ENCODE measurements at regions not wholly inside any gene's neighbourhood (a gene's known extent, or its start where the extent isn't known, plus 50 kb on each side); places are given as distances from the start of the nearest gene placed in this dataset.
"Not testable (repeated sequence)": the region's sequence is repeated elsewhere in the genome, so short reads cannot be mapped to it uniquely, and the experiment has no call there.

DNA sequence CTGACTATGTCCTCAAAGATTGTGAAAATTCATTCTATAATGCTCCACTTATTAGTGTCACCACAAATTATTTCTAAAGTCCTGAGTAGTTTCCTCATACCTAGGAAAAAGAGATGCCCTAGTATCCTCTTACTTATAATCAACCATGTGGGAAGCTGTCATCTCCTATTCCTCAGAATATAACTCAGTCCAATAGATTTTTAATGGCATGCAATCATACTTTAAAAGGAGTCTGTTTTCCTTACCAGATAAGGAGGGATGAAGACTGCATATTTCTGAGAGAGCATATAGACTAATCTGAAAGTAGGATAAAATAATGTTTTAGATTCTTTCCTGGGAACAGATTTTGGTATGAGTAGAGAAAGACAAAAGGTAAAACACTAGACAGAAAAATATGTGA is 727.7 kb upstream of the GRM3 start:
- Mint-ChIP-seq H3K4me1 (ENCODE audit: low read depth) (no peaks in the 10 kb centered on the region), H3K36me3 (ENCODE audit: low read depth) (no peaks in the 10 kb centered on the region), H3K27me3 (no peaks in the 10 kb centered on the region), H3K27ac (no peak overlapping the region), H3K9me3 (peaks cover 16% of the 10 kb centered on the region), H3K4me3 (no peak overlapping the region)
- intact Hi-C loops (cut with micrococcal nuclease), result no loop called here

DNA sequence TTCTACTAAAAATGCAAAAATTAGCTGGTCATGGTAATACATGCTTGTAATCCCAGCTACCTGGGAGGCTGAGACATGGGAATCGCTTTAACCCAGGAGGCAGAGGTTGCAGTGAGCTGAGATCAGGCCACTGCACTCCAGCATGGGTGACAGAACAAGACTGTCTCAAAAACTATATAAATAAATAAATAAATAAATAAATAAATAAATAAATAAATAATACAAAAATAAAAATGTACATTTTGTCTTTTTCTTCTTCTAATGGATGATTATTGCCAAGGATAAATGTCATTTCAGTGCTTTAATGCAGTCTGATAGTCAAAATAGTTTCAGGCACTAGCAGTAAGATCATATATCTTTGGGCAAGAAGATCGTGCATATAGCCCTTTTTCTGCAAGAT is 727.6 kb upstream of the SEMA3D start:
- H3K36me3 Mint-ChIP-seq (ENCODE audit: low read depth), result no peaks in the 10 kb centered on the region
- H3K27ac Mint-ChIP-seq, result no peak overlapping the region
- H3K9me3 Mint-ChIP-seq, result peaks cover 24% of the 10 kb centered on the region
- H3K27me3 Mint-ChIP-seq, result no peaks in the 10 kb centered on the region
- H3K4me3 Mint-ChIP-seq, result no peak overlapping the region
- intact Hi-C loops (cut with micrococcal nuclease), result no loop called here
- no peaks in the 10 kb centered on the region for H3K4me1 Mint-ChIP-seq (ENCODE audit: low read depth)

DNA sequence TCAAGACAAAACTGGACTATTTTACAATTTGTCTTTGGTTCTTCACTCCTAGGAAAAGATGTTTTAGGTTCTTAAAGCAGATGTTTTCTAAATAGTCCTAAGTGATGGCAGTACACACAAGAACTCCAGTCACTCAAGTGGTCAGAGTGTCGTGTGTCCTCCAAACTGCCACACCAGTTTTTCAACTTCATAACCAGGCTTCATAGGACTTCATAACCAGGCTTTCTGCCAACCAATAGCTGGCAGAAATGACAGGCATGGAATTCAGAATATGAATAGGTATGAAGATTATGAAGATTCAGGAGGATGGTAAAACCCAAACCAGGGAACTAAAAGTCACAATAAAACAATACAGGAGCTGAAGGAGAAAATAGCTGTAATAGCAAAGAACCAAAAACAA is 721.2 kb upstream of the SEMA3D start:
- Mint-ChIP-seq H3K4me1 (ENCODE audit: low read depth) (no peaks in the 10 kb centered on the region), H3K36me3 (ENCODE audit: low read depth) (no peaks in the 10 kb centered on the region), H3K27me3 (no peaks in the 10 kb centered on the region), H3K27ac (no peak overlapping the region), H3K4me3 (no peak overlapping the region), H3K9me3 (peaks cover 27% of the 10 kb centered on the region)
- intact Hi-C loops (cut with micrococcal nuclease), result no loop called here

DNA sequence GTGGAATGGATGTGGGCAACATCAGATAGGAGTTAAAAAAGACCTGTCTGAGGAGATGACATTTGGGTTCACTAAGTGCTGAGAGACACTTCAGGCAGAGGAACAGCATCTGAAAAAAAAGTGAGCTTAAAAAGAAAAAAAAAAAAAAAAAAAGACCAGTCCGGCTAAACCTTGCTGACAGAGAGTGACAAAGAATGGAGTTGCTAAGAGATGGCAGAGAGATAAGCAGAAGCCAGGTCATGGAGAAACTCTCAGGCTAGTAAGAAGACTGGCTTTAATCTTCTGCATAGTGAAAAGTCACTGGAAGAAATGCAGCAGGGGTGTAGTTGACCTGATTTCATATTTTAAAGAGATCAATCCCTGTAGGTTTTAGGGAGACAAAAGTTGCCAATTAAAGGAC is 711.1 kb upstream of the SEMA3D start:
- Mint-ChIP-seq H3K27me3 (no peaks in the 10 kb centered on the region), H3K27ac (no peak overlapping the region), H3K4me3 (no peak overlapping the region), H3K9me3 (no peaks in the 10 kb centered on the region), H3K36me3 (ENCODE audit: low read depth) (no peaks in the 10 kb centered on the region), H3K4me1 (ENCODE audit: low read depth) (no peaks in the 10 kb centered on the region)
- intact Hi-C loops (cut with micrococcal nuclease), result no loop called here

DNA sequence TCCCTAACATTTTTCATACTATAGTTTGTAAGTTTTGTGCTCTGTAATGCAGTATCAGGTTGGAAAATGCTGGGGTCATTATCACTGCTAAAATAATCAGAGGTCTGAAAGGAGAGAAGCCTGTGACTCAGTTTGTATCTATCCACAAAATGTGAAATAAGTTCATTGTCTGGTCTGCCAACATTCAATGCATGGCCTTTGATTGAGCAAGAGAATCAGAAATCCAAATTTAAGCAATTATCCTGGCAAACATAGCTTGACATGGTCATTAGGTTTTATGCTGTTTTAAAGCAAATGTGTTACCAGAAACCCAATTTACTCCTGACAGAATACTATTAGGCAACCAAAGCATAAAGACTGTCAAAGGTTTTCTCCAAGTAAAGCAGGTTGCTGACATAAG is 709.7 kb upstream of the SEMA3D start:
- Mint-ChIP-seq H3K27me3 (no peaks in the 10 kb centered on the region), H3K9me3 (no peaks in the 10 kb centered on the region), H3K36me3 (ENCODE audit: low read depth) (no peaks in the 10 kb centered on the region), H3K27ac (no peak overlapping the region), H3K4me3 (no peak overlapping the region), H3K4me1 (ENCODE audit: low read depth) (no peaks in the 10 kb centered on the region)
- intact Hi-C loops (cut with micrococcal nuclease), result no loop called here

DNA sequence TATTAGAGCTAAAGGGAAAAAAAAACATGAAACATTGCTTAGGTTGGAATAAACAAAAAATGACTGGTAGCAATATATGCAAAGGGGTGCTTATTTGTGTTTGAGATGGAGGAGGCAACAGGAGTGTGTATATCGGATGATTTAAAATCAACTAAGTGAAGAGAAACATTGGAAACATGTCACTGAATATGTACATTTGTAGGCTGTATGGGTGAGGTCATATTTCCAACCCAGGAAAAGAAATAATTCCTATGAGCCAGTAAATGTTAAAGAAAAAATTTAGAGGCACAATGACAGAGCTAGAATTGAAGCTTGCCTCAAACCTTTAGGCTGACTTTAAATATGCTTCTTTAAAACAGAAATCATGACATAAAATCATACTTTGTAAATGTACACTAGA is 709.0 kb upstream of the SEMA3D start:
- no peaks in the 10 kb centered on the region for H3K4me1 Mint-ChIP-seq (ENCODE audit: low read depth)
- H3K36me3 Mint-ChIP-seq (ENCODE audit: low read depth), result no peaks in the 10 kb centered on the region
- H3K27me3 Mint-ChIP-seq, result no peaks in the 10 kb centered on the region
- intact Hi-C loops (cut with micrococcal nuclease), result no loop called here
- H3K4me3 Mint-ChIP-seq, result no peak overlapping the region
- H3K27ac Mint-ChIP-seq, result no peak overlapping the region
- H3K9me3 Mint-ChIP-seq, result no peaks in the 10 kb centered on the region

DNA sequence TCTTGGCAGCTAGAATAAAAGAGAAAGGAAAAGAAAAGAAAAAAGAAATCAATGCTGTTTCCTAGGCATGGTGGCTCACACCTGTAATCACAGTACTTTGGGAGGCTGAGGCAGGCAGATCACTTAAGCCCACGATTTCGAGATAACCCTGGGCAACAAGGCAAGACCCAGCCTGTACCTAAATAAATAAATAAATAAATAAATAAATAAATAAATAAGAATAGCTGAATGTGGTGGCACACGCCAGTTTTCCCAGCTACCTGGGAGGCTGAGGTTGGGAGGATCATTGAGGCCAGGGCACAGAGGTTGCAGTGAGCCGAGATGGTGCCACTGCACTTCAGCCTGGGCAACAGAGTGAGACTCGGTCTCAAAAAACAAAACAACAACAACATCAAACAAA is 705.0 kb upstream of the SEMA3D start:
- intact Hi-C loops (cut with micrococcal nuclease); H3K27me3 Mint-ChIP-seq; H3K36me3 Mint-ChIP-seq (ENCODE audit: low read depth); H3K4me1 Mint-ChIP-seq (ENCODE audit: low read depth); H3K4me3 Mint-ChIP-seq; H3K9me3 Mint-ChIP-seq; H3K27ac Mint-ChIP-seq: not testable (repeated sequence)

DNA sequence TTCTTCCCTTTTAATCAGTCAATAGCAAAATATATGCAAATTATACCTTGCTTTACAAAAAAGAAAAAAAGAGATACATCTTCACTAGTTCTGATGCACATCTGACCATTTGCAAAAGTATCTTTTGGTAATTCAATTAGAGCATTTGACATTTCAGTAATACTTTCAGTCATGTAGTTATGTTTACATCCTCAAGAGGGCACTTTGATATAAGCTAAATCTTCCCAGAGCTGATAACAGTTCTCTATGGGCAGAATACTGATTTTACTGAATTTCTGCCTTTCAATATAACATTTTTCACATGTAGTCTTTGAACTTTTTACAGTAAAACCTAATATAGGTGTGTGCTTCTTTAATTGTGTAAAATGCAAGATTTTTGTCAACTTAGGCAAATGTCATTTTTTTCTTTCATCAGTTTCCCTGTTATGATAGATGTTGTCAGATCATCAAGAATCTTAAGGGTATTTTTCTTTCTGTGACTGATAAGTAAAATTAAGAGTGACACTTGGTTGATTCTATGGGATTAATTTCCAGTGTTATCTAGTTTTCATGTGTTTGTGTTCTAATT is 703.5 kb upstream of the SEMA3D start:
- no peaks in the 10 kb centered on the region for H3K9me3 Mint-ChIP-seq
- no peaks in the 10 kb centered on the region for H3K4me1 Mint-ChIP-seq (ENCODE audit: low read depth)
- H3K27ac Mint-ChIP-seq, result no peak overlapping the region
- H3K4me3 Mint-ChIP-seq, result no peak overlapping the region
- intact Hi-C loops (cut with micrococcal nuclease), result no loop called here
- no peaks in the 10 kb centered on the region for H3K27me3 Mint-ChIP-seq
- no peaks in the 10 kb centered on the region for H3K36me3 Mint-ChIP-seq (ENCODE audit: low read depth)

DNA sequence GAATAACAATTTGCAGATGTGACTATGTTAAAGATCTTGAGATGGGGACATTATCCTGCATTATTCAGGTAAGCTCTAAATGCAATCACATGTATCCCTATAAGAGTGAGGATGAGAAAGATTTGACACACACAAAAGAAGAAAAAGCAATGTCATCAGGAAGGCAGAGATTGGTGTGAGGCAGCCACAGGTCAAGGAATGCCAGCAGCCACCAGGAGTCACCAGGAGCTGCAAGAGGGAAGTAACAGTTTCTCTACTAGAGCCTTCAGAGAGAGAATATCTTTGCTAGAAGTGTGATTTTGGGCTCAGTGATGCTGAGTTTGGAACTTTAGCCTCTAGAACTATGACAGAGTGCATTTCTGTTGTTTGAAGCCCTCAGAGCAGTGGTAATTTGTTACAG is 700.3 kb upstream of the SEMA3D start:
- H3K36me3 Mint-ChIP-seq (ENCODE audit: low read depth), result no peaks in the 10 kb centered on the region

DNA sequence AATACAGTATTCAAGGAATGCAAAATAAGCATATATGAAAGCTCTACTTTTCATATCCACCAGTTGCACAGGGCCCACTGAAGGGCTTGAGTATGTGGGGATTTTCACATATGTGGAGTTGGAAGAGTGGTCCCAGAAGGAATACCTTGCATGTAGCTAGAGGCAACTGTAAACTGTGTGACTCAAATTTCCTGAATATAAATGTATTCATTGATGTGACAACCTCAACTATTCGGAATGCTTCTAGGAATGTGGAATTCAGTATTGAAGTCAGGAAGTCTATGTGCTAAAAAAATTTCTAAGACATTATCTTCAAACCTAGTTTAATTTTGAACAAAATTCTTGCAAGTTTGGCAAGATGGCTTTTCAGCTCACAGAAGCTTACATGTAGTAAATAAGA is 695.5 kb upstream of the SEMA3D start:
- intact Hi-C loops (cut with micrococcal nuclease), result no loop called here
- H3K27ac Mint-ChIP-seq, result no peak overlapping the region
- no peaks in the 10 kb centered on the region for H3K9me3 Mint-ChIP-seq
- no peaks in the 10 kb centered on the region for H3K36me3 Mint-ChIP-seq (ENCODE audit: low read depth)
- H3K4me1 Mint-ChIP-seq (ENCODE audit: low read depth), result no peaks in the 10 kb centered on the region
- H3K27me3 Mint-ChIP-seq, result no peaks in the 10 kb centered on the region
- no peak overlapping the region for H3K4me3 Mint-ChIP-seq

More for the DNA sequence above, 700.3 kb upstream of the SEMA3D start:
- Mint-ChIP-seq H3K27ac (no peak overlapping the region), H3K4me1 (ENCODE audit: low read depth) (no peaks in the 10 kb centered on the region), H3K9me3 (no peaks in the 10 kb centered on the region), H3K27me3 (no peaks in the 10 kb centered on the region), H3K4me3 (no peak overlapping the region)
- intact Hi-C loops (cut with micrococcal nuclease), result loop anchor here (5.0 kb wide), 1 partner anchor 580 kb away; no protein-coding TSS in a partner anchor

DNA sequence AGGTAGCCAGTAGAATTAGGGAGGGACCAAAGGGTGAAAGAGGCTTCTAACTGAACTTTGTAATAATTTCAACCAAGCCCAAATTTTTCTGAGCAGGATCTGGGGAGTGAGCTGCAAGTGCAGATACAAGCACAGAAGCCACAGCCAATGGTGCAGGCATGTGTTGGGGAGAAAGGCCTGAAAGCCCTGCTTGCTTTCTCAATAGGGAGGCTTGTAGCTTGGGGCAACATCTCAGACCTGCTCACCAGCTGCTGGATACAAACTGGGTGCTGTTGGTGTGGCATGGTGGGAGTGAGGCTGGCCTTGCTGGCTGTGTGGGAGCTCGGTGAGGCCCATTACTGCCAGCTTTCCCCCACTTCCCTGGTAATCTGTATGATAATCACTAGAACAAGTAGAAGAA is 688.5 kb upstream of the SEMA3D start:
- H3K27ac Mint-ChIP-seq, result no peak overlapping the region
- H3K36me3 Mint-ChIP-seq (ENCODE audit: low read depth), result no peaks in the 10 kb centered on the region
- no peaks in the 10 kb centered on the region for H3K4me1 Mint-ChIP-seq (ENCODE audit: low read depth)

DNA sequence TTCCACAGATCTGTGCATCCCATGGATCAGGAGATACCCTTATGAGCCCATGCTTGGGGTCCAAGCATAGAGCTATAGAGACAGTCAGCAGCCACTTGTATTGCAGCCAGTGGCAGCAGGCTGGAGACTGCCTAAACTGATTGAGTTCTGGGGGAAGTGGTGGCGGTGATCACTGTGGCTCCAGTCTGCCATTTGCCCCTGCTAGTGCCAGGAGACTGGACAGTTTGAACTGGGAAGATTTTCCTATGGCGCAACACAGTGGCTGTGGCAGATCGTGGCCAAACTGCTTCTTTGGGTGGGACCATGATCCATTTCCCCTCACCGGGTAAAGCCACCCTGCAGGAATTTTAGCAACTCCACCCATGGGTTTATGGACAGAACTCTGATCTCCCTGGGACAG is 679.7 kb upstream of the SEMA3D start:
- no peaks in the 10 kb centered on the region for H3K27me3 Mint-ChIP-seq
- H3K9me3 Mint-ChIP-seq, result peaks cover 34% of the 10 kb centered on the region
- no peak overlapping the region for H3K4me3 Mint-ChIP-seq
- H3K27ac Mint-ChIP-seq, result no peak overlapping the region
- no peaks in the 10 kb centered on the region for H3K4me1 Mint-ChIP-seq (ENCODE audit: low read depth)
- H3K36me3 Mint-ChIP-seq (ENCODE audit: low read depth), result no peaks in the 10 kb centered on the region
- intact Hi-C loops (cut with micrococcal nuclease), result no loop called here

More for the DNA sequence above, 688.5 kb upstream of the SEMA3D start:
- Mint-ChIP-seq H3K4me3 (no peak overlapping the region), H3K9me3 (no peaks in the 10 kb centered on the region), H3K27me3 (no peaks in the 10 kb centered on the region)
- intact Hi-C loops (cut with micrococcal nuclease), result no loop called here

DNA sequence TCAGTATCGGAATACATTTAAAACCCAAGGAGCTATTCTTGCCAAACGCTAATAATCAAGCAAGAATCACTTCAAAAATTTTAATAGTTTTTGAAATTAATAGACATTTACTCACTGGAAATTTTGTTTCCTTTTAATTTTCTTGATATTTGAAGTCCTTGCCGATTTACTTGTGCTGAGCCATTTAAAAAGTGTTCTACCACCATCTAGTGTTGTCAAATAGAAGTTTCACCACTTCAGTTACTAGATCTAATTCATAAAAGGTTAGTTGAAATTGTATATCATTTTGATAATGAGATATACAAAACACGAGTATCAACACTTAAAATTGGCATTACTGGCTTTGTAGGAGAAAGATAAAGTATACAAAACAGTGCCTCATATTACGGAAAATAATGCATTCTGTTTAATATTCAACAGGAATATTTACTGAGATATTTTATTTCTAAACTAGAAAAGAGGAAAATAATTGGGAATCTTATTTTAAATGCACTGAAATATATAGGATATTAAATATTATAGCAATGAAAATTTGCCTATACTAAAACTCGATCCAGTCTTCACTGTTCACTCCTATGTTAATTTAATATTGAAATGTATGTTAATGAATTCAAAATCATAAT is 664.8 kb upstream of the SEMA3D start:
- no peaks in the 10 kb centered on the region for H3K9me3 Mint-ChIP-seq
- H3K36me3 Mint-ChIP-seq (ENCODE audit: low read depth), result no peaks in the 10 kb centered on the region
- H3K27me3 Mint-ChIP-seq, result no peaks in the 10 kb centered on the region
- no peaks in the 10 kb centered on the region for H3K4me1 Mint-ChIP-seq (ENCODE audit: low read depth)
- no peak overlapping the region for H3K4me3 Mint-ChIP-seq
- no peak overlapping the region for H3K27ac Mint-ChIP-seq
- intact Hi-C loops (cut with micrococcal nuclease), result loop anchor here (5.0 kb wide), 1 partner anchor 814 kb away; no protein-coding TSS in a partner anchor

DNA sequence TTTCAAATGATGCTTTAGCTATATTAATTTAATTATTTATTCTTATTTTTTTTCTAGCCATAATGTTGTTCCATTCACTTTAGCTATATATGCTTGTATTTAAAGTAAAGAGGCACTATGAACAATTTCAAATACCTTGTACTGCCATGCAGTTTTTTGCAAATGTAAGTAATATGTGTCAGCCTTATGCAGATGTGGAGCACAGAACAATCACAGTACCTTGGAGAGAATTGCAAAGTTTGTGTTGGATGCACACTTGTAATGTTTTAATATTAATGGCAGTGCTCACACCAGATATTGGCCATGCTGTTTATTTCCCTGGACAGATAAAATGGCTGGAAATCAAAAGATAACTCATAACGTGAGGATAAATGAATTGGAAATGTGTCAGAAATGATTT is 663.5 kb upstream of the SEMA3D start:
- Mint-ChIP-seq H3K4me1 (ENCODE audit: low read depth) (no peaks in the 10 kb centered on the region), H3K27me3 (no peaks in the 10 kb centered on the region), H3K36me3 (ENCODE audit: low read depth) (no peaks in the 10 kb centered on the region), H3K9me3 (no peaks in the 10 kb centered on the region), H3K27ac (no peak overlapping the region), H3K4me3 (no peak overlapping the region)
- intact Hi-C loops (cut with micrococcal nuclease), result loop anchor here (5.0 kb wide), 1 partner anchor 813 kb away; no protein-coding TSS in a partner anchor

DNA sequence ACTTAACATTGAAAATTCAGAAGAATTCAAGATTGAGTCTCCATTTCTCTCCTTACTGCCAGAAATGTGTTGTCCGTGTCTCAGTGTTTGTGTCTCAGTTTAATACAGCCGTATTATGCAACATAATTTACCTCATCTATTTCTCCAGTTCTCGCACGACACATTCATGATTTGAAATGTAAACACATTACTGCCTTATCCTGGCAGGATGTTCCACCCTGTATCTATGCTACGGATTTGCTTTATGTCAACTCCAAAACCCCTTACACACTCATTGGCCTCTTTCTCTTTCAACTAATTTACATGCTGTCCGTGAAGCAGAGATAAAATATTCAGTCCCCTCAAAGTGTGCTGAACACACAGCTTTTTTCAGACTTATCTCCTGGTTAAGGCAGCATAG is 653.7 kb upstream of the SEMA3D start:
- Mint-ChIP-seq H3K9me3 (no peaks in the 10 kb centered on the region), H3K4me3 (no peak overlapping the region)

More for the DNA sequence above, 653.7 kb upstream of the SEMA3D start:
- Mint-ChIP-seq H3K4me1 (ENCODE audit: low read depth) (no peaks in the 10 kb centered on the region), H3K27me3 (no peaks in the 10 kb centered on the region), H3K36me3 (ENCODE audit: low read depth) (no peaks in the 10 kb centered on the region), H3K27ac (no peak overlapping the region)
- intact Hi-C loops (cut with micrococcal nuclease), result no loop called here

Measured in dendritic cell treated with granulocyte-macrophage colony-stimulating factor and Interleukin-4, amounts not matched to agents 40 ng/mL and 50 ng/mL, for 4 days (primary cell).